GM21528 (cell line): ENCODE measurements at regions not wholly inside any gene's neighbourhood (a gene's known extent, or its start where the extent isn't known, plus 50 kb on each side); places are given as distances from the start of the nearest gene placed in this dataset.

ENCODE experiments used
- ATAC-seq: cut with Tn5 transposase; IDR thresholded peaks from one replicate; pipeline ENCODE4 v1.9.1; 2021; ENCODE audit warnings: mild to moderate bottlenecking, moderate library complexity; ENCODE audit not compliant: unreplicated experiment, low FRiP score

DNA sequence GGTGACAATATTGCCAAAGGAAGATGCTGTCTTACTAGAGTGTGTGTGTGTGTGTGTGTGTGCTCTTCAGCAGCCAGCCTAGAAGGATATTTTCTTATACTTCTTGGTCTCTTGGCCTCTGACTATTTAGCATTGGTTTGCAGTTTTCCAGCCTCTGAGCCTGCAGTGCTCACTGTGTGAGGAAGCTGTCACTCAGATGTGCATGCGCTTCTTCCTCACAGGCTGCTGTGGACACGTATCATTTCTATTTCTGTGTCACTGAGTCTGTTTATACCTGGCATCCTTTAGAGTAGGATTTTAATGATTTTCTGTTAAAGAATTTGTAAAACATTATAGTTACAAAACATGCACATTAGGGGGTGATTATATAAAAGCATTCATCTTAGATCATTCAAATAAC, 83.3 kb downstream of the ALDH8A1 start:
- ATAC-seq: no peak

DNA sequence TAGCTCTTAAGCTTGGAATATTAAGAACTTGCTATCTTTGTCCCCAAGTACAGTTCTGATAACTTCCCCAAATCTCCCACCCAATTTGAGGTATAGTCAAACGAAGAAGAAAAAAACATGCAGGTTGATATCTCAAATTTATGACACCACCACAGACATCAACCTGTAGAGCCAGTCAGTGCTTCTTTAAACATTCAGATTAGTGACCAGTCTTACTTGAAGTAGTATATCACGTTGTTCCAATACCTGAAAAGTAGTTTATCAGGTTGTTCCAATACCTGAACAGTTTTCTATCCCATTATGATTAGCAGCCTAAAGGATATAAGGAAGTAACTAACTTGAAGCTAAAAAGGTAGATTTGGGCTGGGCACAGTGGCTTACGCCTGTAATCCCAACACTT, 85.3 kb downstream of the ALDH8A1 start:
- ATAC-seq: no peak

DNA sequence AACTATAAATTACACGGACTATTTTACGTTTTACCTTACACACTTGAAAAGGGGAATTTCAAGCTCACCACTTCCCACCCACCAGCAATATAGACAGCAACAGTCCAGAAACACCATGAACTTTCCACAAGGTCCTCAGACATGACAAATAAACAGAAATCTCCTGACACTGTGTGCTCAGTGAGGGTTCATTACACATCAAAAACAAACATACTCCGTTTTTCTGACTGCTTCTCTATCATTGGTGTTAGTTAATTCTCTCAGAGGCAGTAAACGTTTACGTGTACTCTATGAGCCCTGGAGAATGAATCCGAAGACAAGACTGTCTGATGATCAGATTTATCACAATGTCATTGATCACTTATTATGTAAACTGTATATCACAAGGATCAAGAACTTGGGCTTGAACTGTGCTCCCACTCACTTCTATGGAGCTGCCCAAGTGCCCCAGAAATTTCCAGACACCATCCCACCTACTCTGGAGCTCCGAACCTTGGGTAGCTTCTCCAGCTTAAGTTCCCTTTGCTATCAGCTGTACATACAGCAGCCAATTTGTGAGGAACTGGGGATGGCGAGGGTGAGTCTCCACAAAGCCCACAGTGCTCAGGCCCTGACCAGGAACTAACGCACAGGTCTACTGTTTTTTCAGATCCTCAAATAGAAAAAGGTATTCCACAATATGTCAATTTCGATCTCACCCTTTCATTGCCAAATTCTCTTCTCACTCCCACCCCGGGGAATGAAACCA, 86.0 kb downstream of the ALDH8A1 start:
- no peak for ATAC-seq

DNA sequence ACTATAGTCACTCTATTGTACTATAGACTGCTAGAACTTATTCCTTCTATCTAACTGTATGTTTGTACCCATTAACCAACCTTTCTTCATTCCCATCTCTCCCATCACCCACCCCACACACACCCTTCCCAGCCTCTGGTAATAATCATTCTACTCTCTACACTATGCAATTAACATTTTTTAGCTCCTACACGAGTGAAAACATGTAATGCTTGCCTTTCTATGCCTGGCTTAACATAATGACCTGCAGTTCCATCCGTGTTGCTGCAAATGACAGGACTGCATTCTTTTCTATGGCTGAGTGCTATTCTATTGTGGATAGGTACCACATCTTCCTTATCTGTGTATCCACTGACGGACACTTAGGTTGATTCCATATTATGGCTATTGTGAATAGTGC, 95.5 kb downstream of the ALDH8A1 start:
- ATAC-seq: no peak

DNA sequence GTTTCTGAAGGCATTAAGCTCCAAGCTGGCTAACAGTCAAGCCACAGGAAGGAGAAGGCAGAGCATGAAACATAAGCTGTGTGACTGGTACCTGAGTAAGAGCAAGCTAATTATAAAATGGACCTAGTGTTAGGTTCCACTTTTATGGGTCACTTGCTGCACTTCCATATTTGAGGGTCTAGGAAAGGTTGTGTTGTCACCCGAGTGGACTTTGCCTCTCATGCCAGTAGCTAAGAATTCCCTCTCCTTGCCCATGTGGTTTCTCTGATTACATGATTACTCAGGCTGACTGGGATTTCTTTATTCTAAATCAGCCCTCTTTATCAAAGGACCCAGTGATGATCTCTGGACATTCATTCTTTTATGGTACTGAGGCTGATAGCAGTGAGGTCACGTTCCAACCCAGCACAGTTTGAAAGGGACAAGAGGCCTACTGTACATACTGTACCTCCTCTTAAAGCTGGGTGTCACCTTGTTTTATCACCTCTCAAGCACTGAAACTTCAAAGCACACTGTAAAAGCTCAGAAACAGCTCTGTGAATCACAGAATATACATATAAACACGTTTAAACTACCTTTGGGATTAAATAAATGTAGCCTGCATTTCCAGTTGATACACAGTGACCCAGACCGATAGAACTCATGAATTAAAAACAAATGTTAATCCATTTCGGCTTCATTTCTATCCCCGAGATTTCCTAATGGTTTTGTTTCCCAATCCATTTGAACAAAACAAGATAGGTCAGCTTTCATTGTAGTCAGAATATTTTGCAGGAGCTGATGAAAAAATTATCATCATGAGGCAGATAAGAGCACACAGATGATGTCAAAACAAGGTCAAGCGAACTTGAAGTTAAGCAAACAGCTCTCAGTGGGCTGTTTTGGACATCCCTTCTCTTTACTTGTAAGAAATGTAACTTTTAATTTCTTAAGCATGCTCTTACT, 96.5 kb downstream of the ALDH8A1 start:
- ATAC-seq: no peak

- no peak for ATAC-seq
Measured at GRCh38 chr6:134851548-134851947, 98.4 kb downstream of the ALDH8A1 start.

DNA sequence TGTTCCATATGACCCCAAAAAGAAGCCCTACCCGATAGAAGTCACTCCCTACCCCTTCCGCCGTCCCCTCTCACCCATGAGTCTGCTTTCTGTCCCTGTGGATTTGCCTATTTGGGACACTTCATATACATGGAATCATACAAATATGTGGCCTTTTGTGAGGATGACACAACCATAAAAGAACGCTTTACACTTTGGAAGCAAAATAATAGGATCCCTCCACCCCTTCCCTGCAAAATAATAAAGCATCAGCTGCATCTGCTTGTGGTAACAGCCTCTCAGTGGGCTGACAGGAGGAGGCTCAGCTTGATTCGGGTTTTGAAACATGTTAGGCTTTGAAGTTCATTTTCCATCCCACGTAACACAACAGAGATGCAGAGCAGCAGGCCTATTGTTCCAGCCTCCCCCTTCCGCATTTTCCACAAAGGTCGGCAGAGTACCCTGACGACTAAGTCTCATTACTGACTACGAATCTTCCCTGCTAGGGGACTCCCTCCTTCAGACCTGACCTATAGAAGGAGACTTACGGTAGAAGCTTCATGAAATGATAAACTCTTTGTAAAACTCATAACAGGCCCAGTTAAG, 99.1 kb downstream of the ALDH8A1 start:
- no peak for ATAC-seq

GRCh38 chr6:134849920-134850447, 99.9 kb downstream of the ALDH8A1 start:
- no peak for ATAC-seq

- ATAC-seq: no peak
Measured at GRCh38 chr6:134848076-134848475, 101.8 kb downstream of the ALDH8A1 start.

- ATAC-seq: no peak
Measured at GRCh38 chr6:134846865-134847264, 103.0 kb downstream of the ALDH8A1 start.

DNA sequence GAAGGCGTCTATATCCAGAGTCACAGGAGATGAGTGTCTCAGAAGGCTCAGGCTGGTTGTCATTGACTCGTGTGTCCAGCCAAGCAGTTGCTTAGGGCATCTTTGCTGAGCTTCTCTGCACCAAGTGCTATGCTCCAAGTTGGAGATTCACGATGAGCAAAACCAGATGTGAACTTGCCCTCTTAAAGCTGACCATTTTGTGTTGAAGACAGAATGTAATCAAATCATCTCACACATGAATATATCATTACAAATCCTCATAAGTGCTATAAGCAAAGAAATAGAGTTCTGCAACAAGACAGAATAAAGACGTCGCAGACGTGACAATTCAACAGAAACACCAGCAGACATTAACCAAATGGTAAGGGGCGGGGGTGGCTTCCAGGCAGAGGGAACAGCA, 103.9 kb downstream of the ALDH8A1 start:
- no peak for ATAC-seq

DNA sequence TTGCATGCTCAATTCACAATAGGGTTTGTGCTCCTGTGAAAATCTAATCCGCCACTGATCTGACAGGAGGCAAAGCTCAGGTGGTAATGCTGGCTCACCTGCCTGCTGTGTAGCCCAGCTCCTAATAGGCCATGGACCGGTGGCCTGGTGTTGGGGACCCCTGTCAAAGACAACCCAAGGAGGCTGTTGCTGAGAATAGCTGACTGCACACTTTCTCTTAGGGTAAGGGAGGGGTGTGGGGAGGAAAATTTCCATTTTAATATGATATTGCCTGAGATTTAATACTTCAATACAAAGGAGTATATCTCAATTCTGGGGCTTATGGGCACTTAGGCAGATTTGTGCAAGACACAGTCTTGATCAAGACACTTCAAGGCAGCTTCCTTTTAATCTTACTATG, 105.8 kb downstream of the ALDH8A1 start:
- ATAC-seq: no peak

GRCh38 chr6:134840086-134840867, 109.6 kb downstream of the ALDH8A1 start:
- ATAC-seq: peak; percentile 69

- no peak for ATAC-seq
Measured at GRCh38 chr6:134835993-134836392, 113.9 kb downstream of the ALDH8A1 start.

GRCh38 chr6:134830940-134831339, 119.0 kb downstream of the ALDH8A1 start:
- ATAC-seq: no peak

DNA sequence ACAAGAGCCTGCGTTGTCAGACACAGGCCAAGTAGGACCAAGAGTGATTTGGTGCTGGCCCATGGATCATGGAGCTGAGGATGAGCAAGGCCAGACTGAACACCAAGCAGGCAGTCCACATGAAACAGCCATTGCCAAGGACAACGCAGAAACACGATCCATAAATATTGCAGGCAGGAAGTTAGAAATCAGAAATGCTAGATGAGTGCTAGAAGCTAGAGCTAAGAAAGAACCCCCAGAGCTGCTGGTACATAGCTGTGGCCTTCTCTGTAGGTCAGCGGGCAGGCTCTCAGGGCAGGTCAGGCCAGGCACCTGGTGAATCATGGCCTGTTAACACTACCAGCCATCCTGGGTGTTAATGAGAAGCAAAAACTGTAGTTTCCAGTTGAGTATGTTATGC, 119.7 kb downstream of the ALDH8A1 start:
- ATAC-seq: no peak

DNA sequence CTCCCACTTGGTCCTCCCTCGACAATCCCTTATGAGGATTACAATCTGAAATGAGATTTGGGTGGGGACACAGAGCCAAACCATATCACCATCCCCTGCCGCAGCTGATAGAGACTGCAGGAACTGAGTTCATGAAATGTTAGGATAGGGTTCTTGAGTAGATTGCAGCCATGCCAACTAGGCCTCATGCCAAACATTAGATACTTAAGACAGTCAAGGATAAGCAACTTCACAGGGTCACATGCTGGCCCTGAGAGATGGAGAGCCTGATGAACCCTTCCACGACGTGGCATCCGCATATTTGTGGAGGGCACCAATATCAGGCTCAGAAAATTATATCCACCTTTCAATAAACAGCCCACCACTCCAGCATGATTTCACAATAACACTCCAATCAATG, 121.3 kb downstream of the ALDH8A1 start:
- ATAC-seq: no peak

DNA sequence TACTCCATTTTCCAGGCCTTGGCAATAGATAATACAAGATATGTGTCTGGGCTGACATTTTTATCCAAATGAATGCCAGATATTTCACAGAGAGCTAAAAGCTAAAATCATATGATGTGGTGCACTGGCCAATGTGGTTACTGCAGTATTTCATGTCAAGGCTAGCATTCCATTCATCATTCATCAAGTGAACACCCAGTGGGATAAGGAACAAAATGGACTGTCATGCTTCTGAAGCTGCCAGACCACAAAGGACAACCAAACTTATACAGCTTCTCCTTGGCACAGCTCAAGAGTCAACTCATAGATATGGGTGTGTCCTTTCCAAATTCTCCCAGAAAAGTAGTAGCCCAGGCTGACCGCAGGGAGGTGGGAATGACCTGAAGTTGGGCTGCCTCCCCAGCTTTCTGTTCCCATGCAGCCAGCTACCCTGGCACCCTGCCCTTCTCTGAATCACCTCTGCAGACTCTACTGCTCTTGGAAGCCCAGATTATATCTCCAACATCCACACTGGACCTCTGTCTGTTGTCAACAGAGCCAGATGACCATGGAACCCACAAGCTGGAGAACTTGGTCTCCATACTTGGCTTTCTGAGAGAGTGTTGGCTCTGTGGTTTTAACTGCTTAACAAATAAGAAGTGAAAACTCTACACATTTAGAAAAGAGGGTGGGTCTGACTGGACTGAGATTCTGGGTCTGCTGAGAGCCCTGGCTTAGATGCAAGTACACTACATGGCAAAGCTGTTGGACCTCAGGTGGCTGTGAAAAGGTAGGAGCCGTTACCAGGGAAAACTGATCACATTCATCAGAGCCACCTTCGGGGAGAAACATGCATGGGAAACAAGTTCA, 122.8 kb downstream of the ALDH8A1 start:
- ATAC-seq: no peak

GRCh38 chr6:134823710-134824034, 126.2 kb downstream of the ALDH8A1 start:
- ATAC-seq: no peak
